AG04449 (cell line): ENCODE measurements at regions not wholly inside any gene's neighbourhood (a gene's known extent, or its start where the extent isn't known, plus 50 kb on each side); places are given as distances from the start of the nearest gene placed in this dataset.

Experiments used
- CTCF ChIA-PET: fragments of 350-600 bp; formaldehyde crosslinking; extraction: SDS; loops from one replicate; lab custom pipeline; 2021; ENCODE audit warnings: antibody characterized with exemption; lab: Yijun Ruan, JAX
- POLR2A ChIA-PET: fragments of 400-600, 350-600 bp; formaldehyde crosslinking; extraction: SDS; loops from one replicate; lab custom pipeline; 2020; ENCODE audit warnings: antibody characterized with exemption, inconsistent platforms; lab: Yijun Ruan, JAX
- DNase-seq: peaks from one replicate; pipeline ENCODE4 v3.0.0-alpha.2; 2010; ENCODE audit warnings: low read depth, low spot score
- H3K4me3 ChIP-seq: 2 replicates; pipeline ENCODE4 v1.5.1; 2011; ENCODE audit warnings: low read depth, mild to moderate bottlenecking, control low read depth, low read length
- CTCF ChIP-seq: IDR thresholded peaks from one replicate; pipeline ENCODE4 v1.5.1; 2011; ENCODE audit warnings: mild to moderate bottlenecking, moderate library complexity, low read length, control low read depth, inconsistent platforms; ENCODE audit not compliant: insufficient read depth; ENCODE audit errors: missing control alignments

- no peak overlapping the region for H3K4me3 ChIP-seq
- no peak for DNase-seq
- no peak for TF ChIP-seq CTCF
- CTCF ChIA-PET, result no interaction called here
- POLR2A ChIA-PET, result no interaction called here
Observed at GRCh38 chr14:48096897-48097296, 421.5 kb upstream of the MDGA2 start.

DNA sequence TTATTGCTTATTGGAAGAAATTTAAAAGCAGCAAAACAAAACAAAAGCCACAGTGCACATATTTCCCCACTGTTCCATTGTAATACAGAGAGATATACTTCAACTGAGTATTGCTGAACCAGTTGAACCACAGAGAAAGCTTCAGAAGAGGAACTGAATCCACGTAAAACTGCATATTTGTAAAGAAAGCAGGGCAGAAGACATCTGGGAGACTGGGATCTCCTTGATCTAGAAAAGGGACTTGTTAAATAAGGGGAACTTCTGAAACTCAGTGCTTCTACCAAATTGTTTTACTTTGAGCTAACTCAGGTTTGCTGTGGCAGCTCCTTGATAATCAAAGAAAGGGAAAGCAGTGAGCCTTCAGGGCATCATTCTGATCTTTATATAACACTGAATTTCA, 411.1 kb upstream of the MDGA2 start:
- no peak for DNase-seq
- no peak for TF ChIP-seq CTCF
- ChIA-PET POLR2A (no interaction called here), CTCF (no interaction called here)
- H3K4me3 ChIP-seq, result no peak overlapping the region

DNA sequence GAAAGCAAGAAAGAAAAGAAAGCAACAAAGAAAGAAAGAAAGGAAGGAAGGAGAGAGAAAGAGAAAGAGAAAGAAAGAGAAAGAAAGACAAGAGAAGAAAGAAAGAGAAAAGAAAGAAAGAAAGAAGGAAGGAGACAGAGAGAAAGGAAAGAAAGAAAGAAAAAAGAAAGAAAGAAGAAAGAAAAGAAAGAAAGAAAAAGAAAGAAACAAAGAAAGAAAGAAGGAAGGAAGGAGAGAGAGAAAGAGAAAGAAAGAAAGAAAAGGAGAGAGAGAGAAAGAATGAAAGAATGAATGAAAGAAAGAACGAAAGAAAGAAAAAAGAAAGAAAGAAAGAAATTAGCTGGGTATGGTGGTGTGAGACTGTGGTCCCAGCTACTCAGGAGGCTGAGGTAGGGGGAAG, 400.1 kb upstream of the MDGA2 start:
- ChIA-PET POLR2A (no interaction called here), CTCF (no interaction called here)
- H3K4me3 ChIP-seq, result no peak overlapping the region
- no peak for TF ChIP-seq CTCF
- no peak for DNase-seq

- H3K4me3 ChIP-seq, result no peak overlapping the region
- ChIA-PET CTCF (no interaction called here), POLR2A (no interaction called here)
- TF ChIP-seq CTCF, result no peak
- no peak for DNase-seq
Observed at GRCh38 chr14:48052973-48053372, 377.6 kb upstream of the MDGA2 start.

- ChIA-PET CTCF (no interaction called here), POLR2A (no interaction called here)
- no peak for DNase-seq
- no peak for TF ChIP-seq CTCF
- H3K4me3 ChIP-seq, result no peak overlapping the region
Observed at GRCh38 chr14:48035836-48036235, 360.4 kb upstream of the MDGA2 start.

- DNase-seq, result no peak
- TF ChIP-seq CTCF, result no peak
- no peak overlapping the region for H3K4me3 ChIP-seq
- ChIA-PET POLR2A (no interaction called here), CTCF (no interaction called here)
Observed at GRCh38 chr14:48027115-48027514, 351.7 kb upstream of the MDGA2 start.
